Osteoblast (primary cell): ENCODE measurements at regions not wholly inside any gene's neighbourhood (a gene's known extent, or its start where the extent isn't known, plus 50 kb on each side); places are given as distances from the start of the nearest gene placed in this dataset.
"Not testable (repeated sequence)": the region's sequence is repeated elsewhere in the genome, so short reads cannot be mapped to it uniquely, and the experiment has no call there.

Experiments used
- DNase-seq: peaks from one replicate; pipeline ENCODE4 v3.0.0; 2011; ENCODE audit warnings: low spot score, mixed read lengths; ENCODE audit not compliant: insufficient read length; ENCODE audit errors: missing footprints
- H2AFZ ChIP-seq: 2 replicates; pipeline ENCODE4 v1.6.0; 2011; ENCODE audit warnings: mild to moderate bottlenecking, low read length
- H3K27ac ChIP-seq: 2 replicates; pipeline ENCODE4 v1.5.1; 2011; ENCODE audit warnings: mild to moderate bottlenecking, low read depth, low read length, moderate library complexity
- H3K27me3 ChIP-seq: 2 replicates; pipeline ENCODE4 v1.6.0; 2012; ENCODE audit warnings: mild to moderate bottlenecking, control low read depth, inconsistent platforms, low read length, moderate library complexity; ENCODE audit not compliant: insufficient read depth
- H3K36me3 ChIP-seq: 2 replicates; pipeline ENCODE4 v1.5.1; 2011; ENCODE audit warnings: mild to moderate bottlenecking, low read length, control low read depth, moderate library complexity; ENCODE audit not compliant: insufficient read depth
- H3K4me1 ChIP-seq: 2 replicates; pipeline ENCODE4 v1.5.1; 2011; ENCODE audit warnings: mild to moderate bottlenecking, low read length, control low read depth, moderate library complexity; ENCODE audit not compliant: insufficient read depth
- H3K4me2 ChIP-seq: 2 replicates; pipeline ENCODE4 v1.6.0; 2011; ENCODE audit warnings: mild to moderate bottlenecking, low read length; ENCODE audit not compliant: insufficient read depth
- H3K4me3 ChIP-seq: fragments of 200-600 bp; sonication (generic); 3 replicates; pipeline ENCODE4 v1.5.1; 2012; ENCODE audit warnings: mild to moderate bottlenecking, low read length, inconsistent platforms; ENCODE audit not compliant: insufficient read depth
- H3K79me2 ChIP-seq: 2 replicates; pipeline ENCODE4 v1.6.0; 2012; ENCODE audit warnings: mild to moderate bottlenecking, low read length, control low read depth, inconsistent platforms; ENCODE audit not compliant: insufficient read depth
- H3K9me3 ChIP-seq: 2 replicates; pipeline ENCODE4 v1.5.1; 2011; ENCODE audit warnings: low read depth, low read length, control low read depth
- H4K20me1 ChIP-seq: 2 replicates; pipeline ENCODE4 v1.6.0; 2012; ENCODE audit warnings: mild to moderate bottlenecking, low read length, control low read depth; ENCODE audit not compliant: insufficient read depth
- TF ChIP-seq, protein P1 (sequence below): IDR thresholded peaks from 2 replicates; pipeline ENCODE4 v1.5.1; 2011; ENCODE audit warnings: mild to moderate bottlenecking, low read depth, low read length, moderate library complexity; ENCODE audit errors: extremely low read depth

DNA sequence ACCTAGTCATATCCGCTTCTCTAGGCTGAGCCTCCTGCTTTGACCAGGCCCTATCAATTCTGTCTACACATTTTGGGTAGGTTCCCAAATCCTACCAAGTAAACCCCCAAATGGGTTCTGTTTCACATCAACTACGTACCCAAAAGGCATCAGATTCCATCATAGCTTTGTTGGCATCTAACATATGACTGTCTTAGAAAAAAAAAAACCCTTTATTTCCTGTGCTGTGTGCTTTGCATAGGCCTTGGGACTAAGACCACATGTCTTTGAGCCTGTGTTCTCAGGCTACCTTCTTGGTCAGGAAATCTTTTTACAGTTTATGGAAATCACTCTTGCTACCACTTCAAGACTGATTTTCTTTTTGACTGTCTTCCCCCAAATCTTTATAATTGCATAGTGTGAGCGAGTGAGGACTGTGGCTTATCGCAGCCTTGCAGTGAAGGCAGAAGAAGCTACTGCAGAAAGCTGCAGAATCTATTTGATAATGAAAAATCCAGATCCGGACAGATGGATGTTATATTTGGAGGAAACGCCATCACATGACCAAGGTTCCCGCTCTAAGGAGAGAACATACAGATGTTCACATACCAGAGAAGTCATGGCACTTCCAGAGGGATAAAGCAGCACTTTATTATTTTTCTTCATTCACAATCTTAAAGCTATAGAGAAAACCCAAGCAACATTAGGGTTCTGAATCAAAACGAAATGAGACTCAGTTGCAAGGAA lies 111.2 kb downstream of the EOMES start:
- H3K4me3 ChIP-seq = no peak overlapping the region
- no peaks in the 10 kb centered on the region for H3K36me3 ChIP-seq
- TF ChIP-seq, protein P1, sequence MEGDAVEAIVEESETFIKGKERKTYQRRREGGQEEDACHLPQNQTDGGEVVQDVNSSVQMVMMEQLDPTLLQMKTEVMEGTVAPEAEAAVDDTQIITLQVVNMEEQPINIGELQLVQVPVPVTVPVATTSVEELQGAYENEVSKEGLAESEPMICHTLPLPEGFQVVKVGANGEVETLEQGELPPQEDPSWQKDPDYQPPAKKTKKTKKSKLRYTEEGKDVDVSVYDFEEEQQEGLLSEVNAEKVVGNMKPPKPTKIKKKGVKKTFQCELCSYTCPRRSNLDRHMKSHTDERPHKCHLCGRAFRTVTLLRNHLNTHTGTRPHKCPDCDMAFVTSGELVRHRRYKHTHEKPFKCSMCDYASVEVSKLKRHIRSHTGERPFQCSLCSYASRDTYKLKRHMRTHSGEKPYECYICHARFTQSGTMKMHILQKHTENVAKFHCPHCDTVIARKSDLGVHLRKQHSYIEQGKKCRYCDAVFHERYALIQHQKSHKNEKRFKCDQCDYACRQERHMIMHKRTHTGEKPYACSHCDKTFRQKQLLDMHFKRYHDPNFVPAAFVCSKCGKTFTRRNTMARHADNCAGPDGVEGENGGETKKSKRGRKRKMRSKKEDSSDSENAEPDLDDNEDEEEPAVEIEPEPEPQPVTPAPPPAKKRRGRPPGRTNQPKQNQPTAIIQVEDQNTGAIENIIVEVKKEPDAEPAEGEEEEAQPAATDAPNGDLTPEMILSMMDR = no peak
- peak overlapping the region; percentile 2 for H2AFZ ChIP-seq
- H3K4me2 ChIP-seq = no peak overlapping the region
- DNase-seq = no peak
- no peaks in the 10 kb centered on the region for H3K79me2 ChIP-seq
- H3K27ac ChIP-seq = no peak overlapping the region
- H4K20me1 ChIP-seq = no peaks in the 10 kb centered on the region
- peaks cover 23% of the 10 kb centered on the region for H3K4me1 ChIP-seq
- peaks cover 6% of the 10 kb centered on the region for H3K9me3 ChIP-seq
- no peaks in the 10 kb centered on the region for H3K27me3 ChIP-seq

DNA sequence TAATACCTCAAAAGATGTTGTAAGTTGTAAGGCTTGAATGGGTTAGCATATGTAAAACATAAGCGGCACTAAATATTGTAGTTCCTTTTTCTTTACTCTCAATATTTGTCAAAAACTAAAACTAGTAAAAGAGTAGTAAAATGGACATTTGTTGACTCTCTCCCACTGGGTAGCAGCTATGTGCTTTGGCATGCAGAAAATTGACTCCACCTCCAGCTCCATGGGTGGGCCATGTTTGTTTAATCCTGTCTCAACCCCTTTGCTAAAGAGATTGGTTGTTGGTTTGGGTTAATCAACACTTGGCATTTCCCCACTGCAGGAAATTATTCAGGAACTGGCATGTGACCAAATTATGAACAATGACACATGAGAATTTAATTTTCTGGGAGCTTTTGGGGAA lies 114.8 kb downstream of the EOMES start:
- no peaks in the 10 kb centered on the region for H3K36me3 ChIP-seq
- no peaks in the 10 kb centered on the region for H3K79me2 ChIP-seq
- no peak for DNase-seq
- no peaks in the 10 kb centered on the region for H3K9me3 ChIP-seq
- TF ChIP-seq, protein P1 = no peak
- H3K4me3 ChIP-seq = no peak overlapping the region
- H3K27me3 ChIP-seq = no peaks in the 10 kb centered on the region
- peak overlapping the region; percentile 47 for H3K27ac ChIP-seq
- H4K20me1 ChIP-seq = no peaks in the 10 kb centered on the region
- no peak overlapping the region for H2AFZ ChIP-seq
- H3K4me2 ChIP-seq = no peak overlapping the region
- H3K4me1 ChIP-seq = peaks cover 13% of the 10 kb centered on the region

DNA sequence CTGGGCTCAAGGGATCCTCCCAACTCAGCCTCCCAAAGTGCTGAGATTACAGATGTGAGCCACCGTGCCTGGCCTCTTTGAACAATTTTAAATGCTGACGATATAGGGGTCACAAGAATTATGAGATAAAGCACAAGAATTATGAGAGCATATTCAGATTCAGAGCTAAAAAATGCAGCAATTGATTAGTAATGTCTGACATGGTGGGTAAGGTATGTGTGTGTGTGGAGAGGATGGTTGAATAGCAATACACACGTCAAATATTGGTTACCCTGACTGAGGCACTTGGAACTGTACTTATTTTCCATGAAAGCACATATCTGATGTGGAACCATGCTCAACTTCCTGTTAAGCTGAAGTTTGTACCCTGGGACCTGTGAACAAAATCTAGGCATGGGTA lies 115.6 kb downstream of the EOMES start:
- H3K27ac ChIP-seq = peak overlapping the region; percentile 48
- DNase-seq = no peak

DNA sequence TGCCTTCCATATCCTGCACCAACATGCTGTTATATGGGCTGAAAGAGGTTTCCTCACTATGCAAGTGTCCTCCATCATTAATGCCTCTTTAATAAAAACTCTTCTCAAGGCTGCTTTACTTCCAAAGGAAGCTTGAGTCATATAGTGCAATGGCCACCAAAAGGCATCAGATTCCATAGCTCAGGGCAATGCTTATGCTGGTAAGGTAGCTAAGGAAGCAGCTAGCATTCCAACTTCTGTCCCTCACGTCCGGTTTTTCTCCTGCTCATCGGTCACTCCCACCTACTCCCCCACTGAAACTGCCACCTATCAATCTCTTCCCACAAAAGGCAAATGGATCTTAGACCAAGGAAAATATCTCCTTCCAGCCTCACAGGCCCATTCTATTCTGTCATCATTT lies 117.1 kb upstream of the SLC4A7 start:
- H2AFZ ChIP-seq, DNase-seq, H3K9me3 ChIP-seq, H3K4me2 ChIP-seq, H3K4me3 ChIP-seq, H3K79me2 ChIP-seq, H4K20me1 ChIP-seq, H3K36me3 ChIP-seq, H3K27ac ChIP-seq, H3K27me3 ChIP-seq: not testable (repeated sequence)
- H3K4me1 ChIP-seq = peaks cover 16% of the 10 kb centered on the region

More for the DNA sequence above, 115.6 kb downstream of the EOMES start:
- Histone ChIP-seq H3K27me3 (no peaks in the 10 kb centered on the region), H3K4me2 (no peak overlapping the region), H3K4me3 (no peak overlapping the region), H4K20me1 (no peaks in the 10 kb centered on the region), H3K9me3 (no peaks in the 10 kb centered on the region), H3K4me1 (peaks cover 13% of the 10 kb centered on the region), H3K79me2 (no peaks in the 10 kb centered on the region), H2AFZ (no peak overlapping the region), H3K36me3 (no peaks in the 10 kb centered on the region)
- TF ChIP-seq, protein P1 = no peak

DNA sequence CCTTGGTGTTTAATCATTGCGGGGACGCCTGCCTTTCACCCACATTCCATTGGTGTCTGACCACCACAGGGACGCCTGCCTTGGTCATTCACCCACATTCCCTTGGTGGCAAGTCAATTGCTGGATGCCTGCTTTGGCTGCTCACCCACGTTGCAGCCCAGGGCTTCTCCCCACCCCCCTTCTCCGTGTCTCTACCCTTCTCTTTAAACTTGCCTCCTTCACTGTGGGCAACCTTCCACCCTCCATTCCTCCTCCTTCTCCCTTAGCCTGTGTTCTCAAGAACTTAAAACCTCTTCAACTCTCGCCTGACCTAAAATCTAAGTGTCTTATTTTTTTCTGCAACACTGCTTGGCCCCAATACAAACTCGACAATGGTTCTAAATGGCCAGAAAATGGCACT lies 115.6 kb upstream of the SLC4A7 start:
- H3K27me3 ChIP-seq, H3K27ac ChIP-seq, H3K4me3 ChIP-seq, H4K20me1 ChIP-seq, H3K36me3 ChIP-seq, H2AFZ ChIP-seq, H3K79me2 ChIP-seq, H3K4me2 ChIP-seq, H3K9me3 ChIP-seq, DNase-seq: not testable (repeated sequence)
- H3K4me1 ChIP-seq = peaks cover 18% of the 10 kb centered on the region
